ENCODE measurements at regions not wholly inside any gene's neighbourhood (a gene's known extent, or its start where the extent isn't known, plus 50 kb on each side); places are given as distances from the start of the nearest gene placed in this dataset.

GRCh38 chr5:18357486-18357885 is 723.2 kb downstream of the TAF11L14 start:
- no peak overlapping the region for H3K4me3 Mint-ChIP-seq
- DNase-seq (no peak), ATAC-seq (replicated peaks in 1 of 2) (no peak)
- peaks cover 0 to 3% of the 10 kb centered on the region in 2 donors for H3K9me3 Mint-ChIP-seq
- H3K27me3 Mint-ChIP-seq (ENCODE audit: low read depth) = no peaks in the 10 kb centered on the region
- H3K36me3 Mint-ChIP-seq (ENCODE audit: insufficient read depth in 2 of 2) = no peaks in the 10 kb centered on the region
- H3K4me1 Mint-ChIP-seq (ENCODE audit: low read depth) = no peaks in the 10 kb centered on the region
- H3K27ac Mint-ChIP-seq = no peak overlapping the region

GRCh38 chr5:18366234-18366633 is 732.0 kb downstream of the TAF11L14 start:
- Mint-ChIP-seq H3K27me3 (ENCODE audit: low read depth) (no peaks in the 10 kb centered on the region), H3K4me3 (no peak overlapping the region), H3K9me3 (peaks cover 5 to 13% of the 10 kb centered on the region in 2 donors), H3K4me1 (ENCODE audit: low read depth) (no peaks in the 10 kb centered on the region), H3K36me3 (ENCODE audit: insufficient read depth in 2 of 2) (no peaks in the 10 kb centered on the region), H3K27ac (no peak overlapping the region)
- no peak for ATAC-seq (replicated peaks in 1 of 2)
- DNase-seq = no peak

- no peaks in the 10 kb centered on the region for H3K27me3 Mint-ChIP-seq (ENCODE audit: low read depth)
- peaks cover 5 to 14% of the 10 kb centered on the region in 2 donors for H3K9me3 Mint-ChIP-seq
- no peak for DNase-seq
- H3K36me3 Mint-ChIP-seq (ENCODE audit: insufficient read depth in 2 of 2) = no peaks in the 10 kb centered on the region
- H3K27ac Mint-ChIP-seq = no peak overlapping the region
- ATAC-seq (replicated peaks in 1 of 2) = no peak
- no peak overlapping the region for H3K4me3 Mint-ChIP-seq
- H3K4me1 Mint-ChIP-seq (ENCODE audit: low read depth) = no peaks in the 10 kb centered on the region
These were observed 736.3 kb downstream of the TAF11L14 start for GRCh38 chr5:18370531-18370930.

GRCh38 chr5:18375641-18376040 is 741.4 kb downstream of the TAF11L14 start:
- no peaks in the 10 kb centered on the region for H3K27me3 Mint-ChIP-seq (ENCODE audit: low read depth)
- H3K36me3 Mint-ChIP-seq (ENCODE audit: insufficient read depth in 2 of 2) = no peaks in the 10 kb centered on the region
- H3K9me3 Mint-ChIP-seq = peaks cover 5 to 13% of the 10 kb centered on the region in 2 donors
- ATAC-seq (replicated peaks in 1 of 2) (no peak), DNase-seq (no peak)
- H3K4me3 Mint-ChIP-seq = no peak overlapping the region
- no peaks in the 10 kb centered on the region for H3K4me1 Mint-ChIP-seq (ENCODE audit: low read depth)
- H3K27ac Mint-ChIP-seq = no peak overlapping the region

GRCh38 chr5:18378066-18378465 is 743.8 kb downstream of the TAF11L14 start:
- H3K4me1 Mint-ChIP-seq (ENCODE audit: low read depth) = no peaks in the 10 kb centered on the region
- no peak overlapping the region for H3K4me3 Mint-ChIP-seq
- ATAC-seq (replicated peaks in 1 of 2) = no peak
- no peak for DNase-seq
- H3K27ac Mint-ChIP-seq = no peak overlapping the region
- H3K9me3 Mint-ChIP-seq = peaks cover 5 to 9% of the 10 kb centered on the region in 2 donors
- H3K36me3 Mint-ChIP-seq (ENCODE audit: insufficient read depth in 2 of 2) = no peaks in the 10 kb centered on the region
- H3K27me3 Mint-ChIP-seq (ENCODE audit: low read depth) = no peaks in the 10 kb centered on the region

- H3K36me3 Mint-ChIP-seq (ENCODE audit: insufficient read depth in 2 of 2) = no peaks in the 10 kb centered on the region
- no peaks in the 10 kb centered on the region for H3K4me1 Mint-ChIP-seq (ENCODE audit: low read depth)
- no peak overlapping the region for H3K4me3 Mint-ChIP-seq
- H3K9me3 Mint-ChIP-seq = peaks cover 5 to 9% of the 10 kb centered on the region in 2 donors
- H3K27me3 Mint-ChIP-seq (ENCODE audit: low read depth) = no peaks in the 10 kb centered on the region
- ATAC-seq (replicated peaks in 1 of 2) = no peak
- DNase-seq = no peak
- peak overlapping the region; percentile 81 for H3K27ac Mint-ChIP-seq
These were observed 744.9 kb downstream of the TAF11L14 start for GRCh38 chr5:18379189-18379588.

GRCh38 chr5:18380729-18381362 is 746.6 kb downstream of the TAF11L14 start:
- DNase-seq (no peak), ATAC-seq (replicated peaks in 1 of 2) (no peak)
- H3K4me3 Mint-ChIP-seq = no peak overlapping the region
- H3K27me3 Mint-ChIP-seq (ENCODE audit: low read depth) = no peaks in the 10 kb centered on the region
- peaks cover 5 to 6% of the 10 kb centered on the region in 2 donors for H3K9me3 Mint-ChIP-seq
- no peaks in the 10 kb centered on the region for H3K4me1 Mint-ChIP-seq (ENCODE audit: low read depth)
- no peak overlapping the region for H3K27ac Mint-ChIP-seq
- no peaks in the 10 kb centered on the region for H3K36me3 Mint-ChIP-seq (ENCODE audit: insufficient read depth in 2 of 2)

- Mint-ChIP-seq H3K27me3 (ENCODE audit: low read depth) (no peaks in the 10 kb centered on the region), H3K9me3 (peaks cover 0 to under 1% of the 10 kb centered on the region in 2 donors), H3K4me1 (ENCODE audit: low read depth) (no peaks in the 10 kb centered on the region), H3K36me3 (ENCODE audit: insufficient read depth in 2 of 2) (no peaks in the 10 kb centered on the region), H3K27ac (no peak overlapping the region), H3K4me3 (no peak overlapping the region)
- no peak for ATAC-seq (replicated peaks in 1 of 2)
- DNase-seq = peak; percentile 26 to 55
These were observed 759.5 kb downstream of the TAF11L14 start for GRCh38 chr5:18393565-18394442.

GRCh38 chr5:18394443-18394804 is 760.2 kb downstream of the TAF11L14 start:
- H3K27ac Mint-ChIP-seq = no peak overlapping the region
- H3K4me1 Mint-ChIP-seq (ENCODE audit: low read depth) = no peaks in the 10 kb centered on the region
- no peak for ATAC-seq (replicated peaks in 1 of 2)
- no peak overlapping the region for H3K4me3 Mint-ChIP-seq
- H3K36me3 Mint-ChIP-seq (ENCODE audit: insufficient read depth in 2 of 2) = no peaks in the 10 kb centered on the region
- DNase-seq = no peak
- no peaks in the 10 kb centered on the region for H3K27me3 Mint-ChIP-seq (ENCODE audit: low read depth)
- no peaks in the 10 kb centered on the region for H3K9me3 Mint-ChIP-seq

GRCh38 chr5:18395126-18396110 is 761.2 kb downstream of the TAF11L14 start:
- no peaks in the 10 kb centered on the region for H3K9me3 Mint-ChIP-seq
- H3K4me3 Mint-ChIP-seq = no peak overlapping the region
- H3K27me3 Mint-ChIP-seq (ENCODE audit: low read depth) = no peaks in the 10 kb centered on the region
- H3K27ac Mint-ChIP-seq = no peak overlapping the region
- DNase-seq (no peak), ATAC-seq (replicated peaks in 1 of 2) (no peak)
- no peaks in the 10 kb centered on the region for H3K36me3 Mint-ChIP-seq (ENCODE audit: insufficient read depth in 2 of 2)
- H3K4me1 Mint-ChIP-seq (ENCODE audit: low read depth) = no peaks in the 10 kb centered on the region

- no peak for DNase-seq
- Mint-ChIP-seq H3K4me3 (no peak overlapping the region), H3K4me1 (ENCODE audit: low read depth) (no peaks in the 10 kb centered on the region), H3K27ac (no peak overlapping the region), H3K9me3 (no peaks in the 10 kb centered on the region), H3K36me3 (ENCODE audit: insufficient read depth in 2 of 2) (no peaks in the 10 kb centered on the region), H3K27me3 (ENCODE audit: low read depth) (no peaks in the 10 kb centered on the region)
- no peak for ATAC-seq (replicated peaks in 1 of 2)
These were observed 763.1 kb downstream of the TAF11L14 start for GRCh38 chr5:18397371-18397770.

- no peak for ATAC-seq (replicated peaks in 1 of 2)
- no peak overlapping the region for H3K4me3 Mint-ChIP-seq
These were observed 763.6 kb downstream of the TAF11L14 start for GRCh38 chr5:18397891-18398290.

More at GRCh38 chr5:18397891-18398290, 763.6 kb downstream of the TAF11L14 start:
- no peaks in the 10 kb centered on the region for H3K4me1 Mint-ChIP-seq (ENCODE audit: low read depth)
- H3K27ac Mint-ChIP-seq = no peak overlapping the region
- H3K27me3 Mint-ChIP-seq (ENCODE audit: low read depth) = no peaks in the 10 kb centered on the region
- no peak for DNase-seq
- H3K9me3 Mint-ChIP-seq = no peaks in the 10 kb centered on the region
- H3K36me3 Mint-ChIP-seq (ENCODE audit: insufficient read depth in 2 of 2) = no peaks in the 10 kb centered on the region

Measured in activated T-cell treated with anti-CD3 and anti-CD28 coated beads, Interleukin-2, amount 50 U/mL, for 72 hours (primary cell).